ENCODE measurements at regions not wholly inside any gene's neighbourhood (a gene's known extent, or its start where the extent isn't known, plus 50 kb on each side); places are given as distances from the start of the nearest gene placed in this dataset.

GRCh38 chr5:125602184-125602583 lies 821.0 kb upstream of the GRAMD2B start:
- no peak for DNase-seq (ENCODE audit: low read depth in 2 of 2)

GRCh38 chr5:125603321-125603720 lies 819.9 kb upstream of the GRAMD2B start:
- DNase-seq (ENCODE audit: low read depth in 2 of 2) = no peak

- no peak for DNase-seq (ENCODE audit: low read depth in 2 of 2)
Measured at GRCh38 chr5:125604104-125604503, 819.1 kb upstream of the GRAMD2B start.

- DNase-seq (ENCODE audit: low read depth in 2 of 2) = no peak
Measured at GRCh38 chr5:125607018-125607417, 816.2 kb upstream of the GRAMD2B start.

GRCh38 chr5:125609011-125609410 lies 814.2 kb upstream of the GRAMD2B start:
- no peak for DNase-seq (ENCODE audit: low read depth in 2 of 2)

- no peak for DNase-seq (ENCODE audit: low read depth in 2 of 2)
Measured at GRCh38 chr5:125610892-125611291, 812.3 kb upstream of the GRAMD2B start.

- DNase-seq (ENCODE audit: low read depth in 2 of 2) = no peak
Measured at GRCh38 chr5:125611541-125611940, 811.7 kb upstream of the GRAMD2B start.

GRCh38 chr5:125612181-125612721 lies 811.0 kb upstream of the GRAMD2B start:
- DNase-seq (ENCODE audit: low read depth in 2 of 2) = no peak

GRCh38 chr5:125612776-125613175 lies 810.4 kb upstream of the GRAMD2B start:
- no peak for DNase-seq (ENCODE audit: low read depth in 2 of 2)

GRCh38 chr5:125630237-125630636 lies 793.0 kb upstream of the GRAMD2B start:
- no peak for DNase-seq (ENCODE audit: low read depth in 2 of 2)

- DNase-seq (ENCODE audit: low read depth in 2 of 2) = no peak
Measured at GRCh38 chr5:125633523-125633922, 789.7 kb upstream of the GRAMD2B start.

- DNase-seq (ENCODE audit: low read depth in 2 of 2) = no peak
Measured at GRCh38 chr5:125634216-125634835, 788.9 kb upstream of the GRAMD2B start.

GRCh38 chr5:125639858-125640257 lies 783.4 kb upstream of the GRAMD2B start:
- DNase-seq (ENCODE audit: low read depth in 2 of 2) = no peak

- no peak for DNase-seq (ENCODE audit: low read depth in 2 of 2)
Measured at GRCh38 chr5:125652761-125653160, 770.4 kb upstream of the GRAMD2B start.

- no peak for DNase-seq (ENCODE audit: low read depth in 2 of 2)
Measured at GRCh38 chr5:125654392-125654791, 768.8 kb upstream of the GRAMD2B start.

- DNase-seq (ENCODE audit: low read depth in 2 of 2) = no peak
Measured at GRCh38 chr5:125655156-125655555, 768.1 kb upstream of the GRAMD2B start.

GRCh38 chr5:125657936-125658335 lies 765.3 kb upstream of the GRAMD2B start:
- DNase-seq (ENCODE audit: low read depth in 2 of 2) = no peak

- DNase-seq (ENCODE audit: low read depth in 2 of 2) = no peak
Measured at GRCh38 chr5:125659316-125660023, 763.7 kb upstream of the GRAMD2B start.

GRCh38 chr5:125660231-125660895 lies 762.8 kb upstream of the GRAMD2B start:
- DNase-seq (ENCODE audit: low read depth in 2 of 2) = no peak

- no peak for DNase-seq (ENCODE audit: low read depth in 2 of 2)
Measured at GRCh38 chr5:125661584-125661983, 761.6 kb upstream of the GRAMD2B start.

- no peak for DNase-seq (ENCODE audit: low read depth in 2 of 2)
Measured at GRCh38 chr5:125668884-125669283, 754.3 kb upstream of the GRAMD2B start.

GRCh38 chr5:125673359-125673950 lies 749.8 kb upstream of the GRAMD2B start:
- DNase-seq (ENCODE audit: low read depth in 2 of 2) = no peak
